Ecto neural progenitor cell (in vitro differentiated cells): ENCODE measurements at regions not wholly inside any gene's neighbourhood (a gene's known extent, or its start where the extent isn't known, plus 50 kb on each side); places are given as distances from the start of the nearest gene placed in this dataset.

ENCODE experiments used
- DNase-seq: peaks from one replicate; pipeline ENCODE4 v3.0.0-alpha.2; 2018; ENCODE audit warnings: low spot score

GRCh38 chr11:28674433-28675103 lies 566.4 kb downstream of the METTL15 start:
- DNase-seq = peak; percentile 49

GRCh38 chr11:28673691-28674432 lies 565.7 kb downstream of the METTL15 start:
- no peak for DNase-seq

GRCh38 chr11:28671274-28671673 lies 563.1 kb downstream of the METTL15 start:
- no peak for DNase-seq

- DNase-seq = no peak
Observed at GRCh38 chr11:28666632-28667031, 558.4 kb downstream of the METTL15 start.

GRCh38 chr11:28659716-28660348 lies 551.6 kb downstream of the METTL15 start:
- DNase-seq = no peak

- DNase-seq = no peak
Observed at GRCh38 chr11:28657378-28658030, 549.3 kb downstream of the METTL15 start.

GRCh38 chr11:28654191-28654590 lies 546.0 kb downstream of the METTL15 start:
- DNase-seq = no peak

GRCh38 chr11:28649922-28650321 lies 541.7 kb downstream of the METTL15 start:
- DNase-seq = no peak

- no peak for DNase-seq
Observed at GRCh38 chr11:28636566-28636965, 528.4 kb downstream of the METTL15 start.

- DNase-seq = no peak
Observed at GRCh38 chr11:28636033-28636432, 527.8 kb downstream of the METTL15 start.

GRCh38 chr11:28632338-28632737 lies 524.1 kb downstream of the METTL15 start:
- no peak for DNase-seq

GRCh38 chr11:28631148-28631547 lies 523.0 kb downstream of the METTL15 start:
- no peak for DNase-seq

- DNase-seq = no peak
Observed at GRCh38 chr11:28629235-28629634, 521.0 kb downstream of the METTL15 start.

GRCh38 chr11:28628412-28628811 lies 520.2 kb downstream of the METTL15 start:
- DNase-seq = no peak

GRCh38 chr11:28627690-28628255 lies 519.6 kb downstream of the METTL15 start:
- no peak for DNase-seq

GRCh38 chr11:28625532-28625931 lies 517.3 kb downstream of the METTL15 start:
- DNase-seq = no peak

- no peak for DNase-seq
Observed at GRCh38 chr11:28621753-28622152, 513.6 kb downstream of the METTL15 start.

- DNase-seq = no peak
Observed at GRCh38 chr11:28619846-28620540, 511.8 kb downstream of the METTL15 start.

- no peak for DNase-seq
Observed at GRCh38 chr11:28618416-28618815, 510.2 kb downstream of the METTL15 start.

GRCh38 chr11:28616160-28616965 lies 508.2 kb downstream of the METTL15 start:
- no peak for DNase-seq

- no peak for DNase-seq
Observed at GRCh38 chr11:28615542-28615941, 507.4 kb downstream of the METTL15 start.
